ENCODE measurements at regions not wholly inside any gene's neighbourhood (a gene's known extent, or its start where the extent isn't known, plus 50 kb on each side); places are given as distances from the start of the nearest gene placed in this dataset.

GRCh38 chr12:84745127-84745526, 167.5 kb downstream of the SLC6A15 start:
- DNase-seq (ENCODE audit: low read depth in 2 of 3, low spot score in 2 of 3) = no peak

- DNase-seq (ENCODE audit: low read depth in 2 of 3, low spot score in 2 of 3) = no peak
These were observed 170.9 kb downstream of the SLC6A15 start for GRCh38 chr12:84741692-84742091.

- DNase-seq (ENCODE audit: low read depth in 2 of 3, low spot score in 2 of 3) = no peak
These were observed 171.6 kb downstream of the SLC6A15 start for GRCh38 chr12:84741031-84741430.

GRCh38 chr12:84740602-84741001, 172.0 kb downstream of the SLC6A15 start:
- DNase-seq (ENCODE audit: low read depth in 2 of 3, low spot score in 2 of 3) = no peak

- no peak for DNase-seq (ENCODE audit: low read depth in 2 of 3, low spot score in 2 of 3)
These were observed 174.1 kb downstream of the SLC6A15 start for GRCh38 chr12:84738481-84738972.

- no peak for DNase-seq (ENCODE audit: low read depth in 2 of 3, low spot score in 2 of 3)
These were observed 179.7 kb downstream of the SLC6A15 start for GRCh38 chr12:84732828-84733340.

- no peak for DNase-seq (ENCODE audit: low read depth in 2 of 3, low spot score in 2 of 3)
These were observed 181.9 kb downstream of the SLC6A15 start for GRCh38 chr12:84730561-84731162.

GRCh38 chr12:84727961-84728360, 184.6 kb downstream of the SLC6A15 start:
- DNase-seq (ENCODE audit: low read depth in 2 of 3, low spot score in 2 of 3) = no peak

- DNase-seq (ENCODE audit: low read depth in 2 of 3, low spot score in 2 of 3) = no peak
These were observed 185.8 kb downstream of the SLC6A15 start for GRCh38 chr12:84726780-84727179.

- DNase-seq (ENCODE audit: low read depth in 2 of 3, low spot score in 2 of 3) = no peak
These were observed 188.6 kb downstream of the SLC6A15 start for GRCh38 chr12:84723988-84724387.

GRCh38 chr12:84719997-84720396, 192.6 kb downstream of the SLC6A15 start:
- DNase-seq (ENCODE audit: low read depth in 2 of 3, low spot score in 2 of 3) = no peak

- no peak for DNase-seq (ENCODE audit: low read depth in 2 of 3, low spot score in 2 of 3)
These were observed 193.7 kb downstream of the SLC6A15 start for GRCh38 chr12:84718906-84719305.

GRCh38 chr12:84712747-84713146, 199.9 kb downstream of the SLC6A15 start:
- no peak for DNase-seq (ENCODE audit: low read depth in 2 of 3, low spot score in 2 of 3)

- no peak for DNase-seq (ENCODE audit: low read depth in 2 of 3, low spot score in 2 of 3)
These were observed 206.2 kb downstream of the SLC6A15 start for GRCh38 chr12:84706374-84706773.

GRCh38 chr12:84704856-84705255, 207.7 kb downstream of the SLC6A15 start:
- DNase-seq (ENCODE audit: low read depth in 2 of 3, low spot score in 2 of 3) = no peak

- DNase-seq (ENCODE audit: low read depth in 2 of 3, low spot score in 2 of 3) = no peak
These were observed 210.6 kb downstream of the SLC6A15 start for GRCh38 chr12:84702001-84702400.

GRCh38 chr12:84701041-84701440, 211.6 kb downstream of the SLC6A15 start:
- DNase-seq (ENCODE audit: low read depth in 2 of 3, low spot score in 2 of 3) = no peak

- no peak for DNase-seq (ENCODE audit: low read depth in 2 of 3, low spot score in 2 of 3)
These were observed 213.8 kb downstream of the SLC6A15 start for GRCh38 chr12:84698576-84699333.

GRCh38 chr12:84696908-84697540, 215.6 kb downstream of the SLC6A15 start:
- no peak for DNase-seq (ENCODE audit: low read depth in 2 of 3, low spot score in 2 of 3)

GRCh38 chr12:84696281-84696680, 216.3 kb downstream of the SLC6A15 start:
- no peak for DNase-seq (ENCODE audit: low read depth in 2 of 3, low spot score in 2 of 3)

- DNase-seq (ENCODE audit: low read depth in 2 of 3, low spot score in 2 of 3) = no peak
These were observed 218.5 kb downstream of the SLC6A15 start for GRCh38 chr12:84694116-84694515.

- DNase-seq (ENCODE audit: low read depth in 2 of 3, low spot score in 2 of 3) = no peak
These were observed 220.5 kb downstream of the SLC6A15 start for GRCh38 chr12:84692071-84692470.
